ENCODE measurements at regions not wholly inside any gene's neighbourhood (a gene's known extent, or its start where the extent isn't known, plus 50 kb on each side); places are given as distances from the start of the nearest gene placed in this dataset.
"Not testable (repeated sequence)": the region's sequence is repeated elsewhere in the genome, so short reads cannot be mapped to it uniquely, and the experiment has no call there.

GRCh38 chr18:1306641-1307040 is 402.0 kb downstream of the ADCYAP1 start:
- no peak overlapping the region for H3K27ac Mint-ChIP-seq
- no peak for DNase-seq (ENCODE audit: low spot score in 2 of 2, unreplicated experiment in 2 of 2)
- H3K27me3 Mint-ChIP-seq (ENCODE audit: low read depth), result no peaks in the 10 kb centered on the region
- no peaks in the 10 kb centered on the region for H3K4me1 Mint-ChIP-seq
- H3K9me3 Mint-ChIP-seq, result no peaks in the 10 kb centered on the region
- TF ChIP-seq CTCF (IDR thresholded peaks at IDR 0.05; ENCODE audit: unreplicated experiment), result no peak
- no peaks in the 10 kb centered on the region for H3K36me3 Mint-ChIP-seq
- no peak overlapping the region for H3K4me3 Mint-ChIP-seq

GRCh38 chr18:1308686-1309085 is 404.0 kb downstream of the ADCYAP1 start:
- H3K36me3 Mint-ChIP-seq, result no peaks in the 10 kb centered on the region
- H3K27me3 Mint-ChIP-seq (ENCODE audit: low read depth), result no peaks in the 10 kb centered on the region
- no peaks in the 10 kb centered on the region for H3K9me3 Mint-ChIP-seq
- no peak overlapping the region for H3K4me3 Mint-ChIP-seq
- TF ChIP-seq CTCF (IDR thresholded peaks at IDR 0.05; ENCODE audit: unreplicated experiment), result no peak
- no peaks in the 10 kb centered on the region for H3K4me1 Mint-ChIP-seq
- no peak for DNase-seq (ENCODE audit: low spot score in 2 of 2, unreplicated experiment in 2 of 2)
- no peak overlapping the region for H3K27ac Mint-ChIP-seq

GRCh38 chr18:1311376-1311775 is 406.7 kb downstream of the ADCYAP1 start:
- Mint-ChIP-seq H3K27ac (no peak overlapping the region), H3K4me3 (no peak overlapping the region), H3K36me3 (no peaks in the 10 kb centered on the region), H3K9me3 (no peaks in the 10 kb centered on the region), H3K27me3 (ENCODE audit: low read depth) (no peaks in the 10 kb centered on the region), H3K4me1 (no peaks in the 10 kb centered on the region)
- DNase-seq (ENCODE audit: low spot score in 2 of 2, unreplicated experiment in 2 of 2), result no peak
- no peak for TF ChIP-seq CTCF (IDR thresholded peaks at IDR 0.05; ENCODE audit: unreplicated experiment)

GRCh38 chr18:1335345-1335744 is 430.7 kb downstream of the ADCYAP1 start:
- H3K9me3 Mint-ChIP-seq, result peaks cover 56% of the 10 kb centered on the region
- H3K4me1 Mint-ChIP-seq; H3K36me3 Mint-ChIP-seq; H3K4me3 Mint-ChIP-seq; DNase-seq (ENCODE audit: low spot score in 2 of 2, unreplicated experiment in 2 of 2); H3K27me3 Mint-ChIP-seq (ENCODE audit: low read depth); H3K27ac Mint-ChIP-seq: not testable (repeated sequence)

- no peak for TF ChIP-seq CTCF (IDR thresholded peaks at IDR 0.05; ENCODE audit: unreplicated experiment)
- no peak overlapping the region for H3K27ac Mint-ChIP-seq
- H3K4me3 Mint-ChIP-seq, result no peak overlapping the region
- H3K4me1 Mint-ChIP-seq, result no peaks in the 10 kb centered on the region
- DNase-seq (ENCODE audit: low spot score in 2 of 2, unreplicated experiment in 2 of 2), result no peak
- H3K36me3 Mint-ChIP-seq, result no peaks in the 10 kb centered on the region
- H3K9me3 Mint-ChIP-seq, result peaks cover 5% of the 10 kb centered on the region
- H3K27me3 Mint-ChIP-seq (ENCODE audit: low read depth), result peaks cover 2% of the 10 kb centered on the region
Observed at GRCh38 chr18:1350931-1351450, 446.3 kb downstream of the ADCYAP1 start.

GRCh38 chr18:1353025-1353424 is 448.4 kb downstream of the ADCYAP1 start:
- TF ChIP-seq CTCF (IDR thresholded peaks at IDR 0.05; ENCODE audit: unreplicated experiment), result no peak
- Mint-ChIP-seq H3K4me1 (no peaks in the 10 kb centered on the region), H3K36me3 (no peaks in the 10 kb centered on the region), H3K9me3 (peaks cover 5% of the 10 kb centered on the region), H3K4me3 (no peak overlapping the region), H3K27me3 (ENCODE audit: low read depth) (peaks cover 2% of the 10 kb centered on the region), H3K27ac (no peak overlapping the region)
- DNase-seq (ENCODE audit: low spot score in 2 of 2, unreplicated experiment in 2 of 2), result no peak

Measured in mesothelial cell of epicardium (in vitro differentiated cells).